Aorta (tissue), 5 donors: ENCODE measurements at regions not wholly inside any gene's neighbourhood (a gene's known extent, or its start where the extent isn't known, plus 50 kb on each side); places are given as distances from the start of the nearest gene placed in this dataset.

Experiments used
- ATAC-seq: fragments of 200-7000 bp; cut with Tn5 transposase; one replicate; pipeline ENCODE4 v1.9.1; 2022; ENCODE audit warnings: moderate library complexity; ENCODE audit not compliant: low FRiP score
- DNase-seq, 2 donors: peaks; one replicate each; pipeline ENCODE4 v3.0.0-alpha.2; 2020
- H3K27ac ChIP-seq, 2 donors: one replicate each; pipeline ENCODE4 v1.5.1; 2013; ENCODE audit warnings: low read length in 2 of 2, mild to moderate bottlenecking in 2 of 2, moderate library complexity in 2 of 2, control low read depth in 1 of 2, inconsistent platforms in 1 of 2, low read depth in 1 of 2
- H3K27me3 ChIP-seq, 2 donors: one replicate each; pipeline ENCODE4 v1.6.1; 2013; ENCODE audit warnings: control low read depth in 1 of 2, low read length in 1 of 2, mild to moderate bottlenecking in 1 of 2, moderate library complexity in 1 of 2; ENCODE audit not compliant: insufficient read depth in 2 of 2, control insufficient read depth in 1 of 2
- H3K36me3 ChIP-seq, 2 donors: one replicate each; pipeline ENCODE4 v1.6.1; 2013; ENCODE audit warnings: control low read depth in 1 of 2, low read length in 1 of 2, mild to moderate bottlenecking in 1 of 2; ENCODE audit not compliant: insufficient read depth in 2 of 2, control insufficient read depth in 1 of 2
- H3K4me1 ChIP-seq, 2 donors: one replicate each; pipeline ENCODE4 v1.6.1; 2013; ENCODE audit warnings: low read length in 2 of 2, control low read depth in 1 of 2, mild to moderate bottlenecking in 1 of 2, moderate library complexity in 1 of 2; ENCODE audit not compliant: insufficient read depth in 2 of 2, control insufficient read depth in 1 of 2
- H3K4me3 ChIP-seq, 2 donors: one replicate each; pipeline ENCODE4 v1.5.1; 2013; ENCODE audit warnings: low read length in 2 of 2, control low read depth in 1 of 2, mild to moderate bottlenecking in 1 of 2
- H3K9me3 ChIP-seq: one replicate; pipeline ENCODE4 v1.6.1; 2013; ENCODE audit warnings: mild to moderate bottlenecking, low read length; ENCODE audit not compliant: control insufficient read depth
- WGBS, 2 donors: extraction: QIAGEN DNeasy Blood & Tissue Kit; methylation state at CpG; one replicate each; pipeline ENCODE4 v1.1.7; 2013; 5-methylcytosine and 5-hydroxymethylcytosine counted together
- intact Hi-C, 2 donors: fragments of 100-400 bp; cut with DNase I; formaldehyde crosslinking; loops; one replicate each; pipeline versions ENCODE4 v1.14.2 to v1.15.0; 2022
- donor health status: healthy with polysubstance abuse.
- donor health status: Bipolar disorder and iron deficiency.
- donor health status: DM: no; HTN: no; CAD: no.
- donor health status: DM: no; HTN: no; CAD: no.
- donor health status: DM: yes; HTN: yes; CAD: no.

- DNase-seq: no peak
- 87% methylated on average over 3 of the region's 3 CpGs for WGBS, 2 donors
- no peaks in the 10 kb centered on the region for H3K27me3 ChIP-seq
- intact Hi-C loops: no loop called here
- H3K9me3 ChIP-seq: no peaks in the 10 kb centered on the region
- H3K4me3 ChIP-seq: no peak overlapping the region
- no peak for ATAC-seq
- H3K36me3 ChIP-seq: no peaks in the 10 kb centered on the region
- H3K27ac ChIP-seq: no peak overlapping the region
- peaks cover 4 to 6% of the 10 kb centered on the region in 2 donors for H3K4me1 ChIP-seq
Measured at GRCh38 chr9:13860946-13861640, 452.8 kb downstream of the NFIB start.

DNA sequence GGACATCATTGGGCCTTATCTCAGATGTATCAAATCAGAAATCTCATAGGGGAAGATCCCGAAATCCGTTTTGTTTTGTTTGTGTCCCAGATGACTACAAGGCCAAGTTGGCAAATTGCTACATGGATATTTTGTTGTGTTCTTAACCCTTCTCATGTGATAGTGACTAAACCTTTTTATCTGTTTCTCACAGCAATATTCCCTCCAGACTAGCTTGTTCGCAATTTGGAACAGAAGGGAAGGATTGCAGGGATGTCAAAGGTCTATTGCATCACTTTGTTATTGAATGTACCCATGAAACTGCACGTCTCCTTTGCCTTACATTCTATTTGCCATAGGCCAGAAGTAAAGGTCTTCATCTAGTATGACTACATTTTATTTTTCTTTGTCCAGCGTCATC is 453.9 kb downstream of the NFIB start:
- ATAC-seq (peak; percentile 61), DNase-seq (no peak)
- Histone ChIP-seq H3K36me3 (no peaks in the 10 kb centered on the region), H3K4me1 (peaks cover 4 to 6% of the 10 kb centered on the region in 2 donors), H3K27ac (no peak overlapping the region), H3K27me3 (no peaks in the 10 kb centered on the region), H3K9me3 (no peaks in the 10 kb centered on the region), H3K4me3 (no peak overlapping the region)
- WGBS, 2 donors: 83 to 86% methylated on average over 5 of the region's 5 CpGs
- intact Hi-C loops: no loop called here

DNA sequence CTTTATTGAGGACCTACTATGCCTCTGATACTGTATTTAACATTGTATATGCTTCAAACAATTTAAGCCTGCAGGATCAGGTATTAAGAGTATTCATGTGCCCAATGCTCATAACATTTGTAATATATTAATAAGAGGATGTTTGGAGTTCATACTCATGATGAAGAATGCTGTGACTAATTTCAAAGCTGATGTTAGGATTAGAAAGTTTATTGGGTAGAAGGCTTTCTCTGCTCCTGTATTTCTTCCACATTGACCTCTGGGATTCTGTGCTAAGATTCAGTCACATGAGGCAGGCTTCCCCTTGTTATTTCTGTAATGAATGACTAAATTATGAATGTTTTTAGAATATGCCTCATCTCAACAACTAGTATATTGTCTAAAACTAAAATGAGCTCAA is 456.4 kb downstream of the NFIB start:
- intact Hi-C loops: no loop called here
- no peak for ATAC-seq

DNA sequence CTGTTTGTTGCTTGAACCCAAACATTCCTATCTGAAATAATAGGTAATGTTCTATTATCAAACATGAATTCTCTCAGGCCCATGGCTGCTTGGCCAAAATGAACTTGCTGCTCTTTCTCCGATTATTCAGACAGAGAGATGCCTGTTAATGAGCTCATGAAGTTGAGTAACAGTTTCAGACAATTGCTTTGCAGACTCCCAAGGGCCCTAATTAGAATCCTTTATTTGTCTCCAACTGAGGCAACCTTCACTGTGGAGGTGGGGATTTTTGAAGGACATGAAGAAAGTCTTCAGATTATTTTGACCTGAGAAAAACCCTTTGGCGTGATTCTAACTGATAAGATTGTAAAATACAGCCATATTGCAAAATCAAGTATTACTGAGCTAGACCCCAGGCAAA is 466.7 kb downstream of the NFIB start:
- 64 to 71% methylated on average over 2 of the region's 2 CpGs for WGBS, 2 donors

More for the DNA sequence above, 456.4 kb downstream of the NFIB start:
- H3K27me3 ChIP-seq: no peaks in the 10 kb centered on the region
- H3K9me3 ChIP-seq: no peaks in the 10 kb centered on the region
- no peak overlapping the region for H3K27ac ChIP-seq
- peaks cover under 1% of the 10 kb centered on the region in 2 donors for H3K4me1 ChIP-seq
- DNase-seq: no peak
- no peaks in the 10 kb centered on the region for H3K36me3 ChIP-seq
- H3K4me3 ChIP-seq: no peak overlapping the region

GRCh38 chr9:13845460-13845859 is 468.5 kb downstream of the NFIB start:
- H3K27ac ChIP-seq: no peak overlapping the region
- 71 to 80% methylated on average over 2 of the region's 2 CpGs for WGBS, 2 donors
- no peaks in the 10 kb centered on the region for H3K27me3 ChIP-seq
- DNase-seq (no peak), ATAC-seq (no peak)
- H3K4me1 ChIP-seq: peaks cover 0 to 7% of the 10 kb centered on the region in 2 donors
- intact Hi-C loops: no loop called here
- no peaks in the 10 kb centered on the region for H3K36me3 ChIP-seq
- no peak overlapping the region for H3K4me3 ChIP-seq
- H3K9me3 ChIP-seq: no peaks in the 10 kb centered on the region

More for the DNA sequence above, 466.7 kb downstream of the NFIB start:
- peak; percentile 76 for ATAC-seq
- no peaks in the 10 kb centered on the region for H3K9me3 ChIP-seq
- H3K27ac ChIP-seq: no peak overlapping the region
- H3K4me3 ChIP-seq: no peak overlapping the region
- intact Hi-C loops: no loop called here
- DNase-seq: no peak
- H3K36me3 ChIP-seq: no peaks in the 10 kb centered on the region
- no peaks in the 10 kb centered on the region for H3K27me3 ChIP-seq
- H3K4me1 ChIP-seq: peaks cover 0 to 2% of the 10 kb centered on the region in 2 donors

GRCh38 chr9:13841746-13842462 is 472.0 kb downstream of the NFIB start:
- H3K27me3 ChIP-seq: no peaks in the 10 kb centered on the region
- H3K4me1 ChIP-seq: peaks cover 0 to 5% of the 10 kb centered on the region in 2 donors
- DNase-seq (no peak), ATAC-seq (no peak)
- no peaks in the 10 kb centered on the region for H3K36me3 ChIP-seq
- H3K27ac ChIP-seq: no peak overlapping the region
- intact Hi-C loops: no loop called here
- no peaks in the 10 kb centered on the region for H3K9me3 ChIP-seq
- H3K4me3 ChIP-seq: no peak overlapping the region
- 31% methylated on average over 7 of the region's 7 CpGs for whole genome bisulfite sequencing, 2 donors

- H3K36me3 ChIP-seq: no peaks in the 10 kb centered on the region
- no peak overlapping the region for H3K27ac ChIP-seq
- DNase-seq (no peak), ATAC-seq (no peak)
- no peak overlapping the region for H3K4me3 ChIP-seq
- no peaks in the 10 kb centered on the region for H3K27me3 ChIP-seq
- intact Hi-C loops: no loop called here
- peaks cover 4% of the 10 kb centered on the region for H3K9me3 ChIP-seq
- H3K4me1 ChIP-seq: no peaks in the 10 kb centered on the region
Measured at GRCh38 chr9:13832446-13832845, 481.5 kb downstream of the NFIB start.

GRCh38 chr9:13823026-13823425 is 490.9 kb downstream of the NFIB start:
- H3K27me3 ChIP-seq: no peaks in the 10 kb centered on the region
- H3K4me3 ChIP-seq: no peak overlapping the region
- no peaks in the 10 kb centered on the region for H3K36me3 ChIP-seq
- peaks cover 2% of the 10 kb centered on the region for H3K9me3 ChIP-seq
- ATAC-seq (no peak), DNase-seq (no peak)
- no peaks in the 10 kb centered on the region for H3K4me1 ChIP-seq
- intact Hi-C loops: no loop called here
- no peak overlapping the region for H3K27ac ChIP-seq

GRCh38 chr9:13817754-13818278 is 496.1 kb downstream of the NFIB start:
- H3K36me3 ChIP-seq: no peaks in the 10 kb centered on the region
- peaks cover 2% of the 10 kb centered on the region for H3K9me3 ChIP-seq
- intact Hi-C loops: no loop called here
- no peak overlapping the region for H3K27ac ChIP-seq
- no peak for ATAC-seq
- no peak for DNase-seq
- H3K4me1 ChIP-seq: no peaks in the 10 kb centered on the region
- H3K27me3 ChIP-seq: no peaks in the 10 kb centered on the region
- H3K4me3 ChIP-seq: no peak overlapping the region
- WGBS, 2 donors: 91 to 94% methylated on average over 1 of the region's 1 CpG
